ENCODE measurements at regions not wholly inside any gene's neighbourhood (a gene's known extent, or its start where the extent isn't known, plus 50 kb on each side); places are given as distances from the start of the nearest gene placed in this dataset.

DNA sequence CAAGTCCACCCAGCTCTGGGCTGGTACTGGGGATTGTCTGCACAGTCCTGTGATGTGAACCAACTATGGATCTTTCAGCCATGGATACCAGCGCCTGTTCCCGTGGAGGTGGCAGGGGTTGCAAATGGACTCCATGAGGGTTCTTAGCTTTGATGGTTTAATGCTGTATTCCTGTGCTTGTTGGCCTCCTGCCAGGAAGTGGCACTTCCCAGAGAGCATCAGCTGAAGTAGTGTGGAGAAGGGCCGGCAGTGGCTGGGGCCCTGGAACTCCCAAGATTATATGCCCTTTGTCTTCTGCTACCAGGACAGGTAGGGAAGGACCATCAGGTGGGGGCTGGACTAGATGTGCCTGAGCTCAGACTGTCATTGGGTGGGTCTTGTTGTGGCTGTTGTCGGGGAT is 1104.8 kb upstream of the COX7C start:
- TF ChIP-seq, protein P1, sequence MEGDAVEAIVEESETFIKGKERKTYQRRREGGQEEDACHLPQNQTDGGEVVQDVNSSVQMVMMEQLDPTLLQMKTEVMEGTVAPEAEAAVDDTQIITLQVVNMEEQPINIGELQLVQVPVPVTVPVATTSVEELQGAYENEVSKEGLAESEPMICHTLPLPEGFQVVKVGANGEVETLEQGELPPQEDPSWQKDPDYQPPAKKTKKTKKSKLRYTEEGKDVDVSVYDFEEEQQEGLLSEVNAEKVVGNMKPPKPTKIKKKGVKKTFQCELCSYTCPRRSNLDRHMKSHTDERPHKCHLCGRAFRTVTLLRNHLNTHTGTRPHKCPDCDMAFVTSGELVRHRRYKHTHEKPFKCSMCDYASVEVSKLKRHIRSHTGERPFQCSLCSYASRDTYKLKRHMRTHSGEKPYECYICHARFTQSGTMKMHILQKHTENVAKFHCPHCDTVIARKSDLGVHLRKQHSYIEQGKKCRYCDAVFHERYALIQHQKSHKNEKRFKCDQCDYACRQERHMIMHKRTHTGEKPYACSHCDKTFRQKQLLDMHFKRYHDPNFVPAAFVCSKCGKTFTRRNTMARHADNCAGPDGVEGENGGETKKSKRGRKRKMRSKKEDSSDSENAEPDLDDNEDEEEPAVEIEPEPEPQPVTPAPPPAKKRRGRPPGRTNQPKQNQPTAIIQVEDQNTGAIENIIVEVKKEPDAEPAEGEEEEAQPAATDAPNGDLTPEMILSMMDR (conservative IDR thresholded peaks at IDR 0.05) = no peak
- no peak for TF ChIP-seq EZH2 (IDR thresholded peaks at IDR 0.05; ENCODE audit: low read depth)
